ENCODE measurements at regions not wholly inside any gene's neighbourhood (a gene's known extent, or its start where the extent isn't known, plus 50 kb on each side); places are given as distances from the start of the nearest gene placed in this dataset.
A peak's percentile ranks its signal among the peaks of the same experiment; 100 is the strongest.

DNA sequence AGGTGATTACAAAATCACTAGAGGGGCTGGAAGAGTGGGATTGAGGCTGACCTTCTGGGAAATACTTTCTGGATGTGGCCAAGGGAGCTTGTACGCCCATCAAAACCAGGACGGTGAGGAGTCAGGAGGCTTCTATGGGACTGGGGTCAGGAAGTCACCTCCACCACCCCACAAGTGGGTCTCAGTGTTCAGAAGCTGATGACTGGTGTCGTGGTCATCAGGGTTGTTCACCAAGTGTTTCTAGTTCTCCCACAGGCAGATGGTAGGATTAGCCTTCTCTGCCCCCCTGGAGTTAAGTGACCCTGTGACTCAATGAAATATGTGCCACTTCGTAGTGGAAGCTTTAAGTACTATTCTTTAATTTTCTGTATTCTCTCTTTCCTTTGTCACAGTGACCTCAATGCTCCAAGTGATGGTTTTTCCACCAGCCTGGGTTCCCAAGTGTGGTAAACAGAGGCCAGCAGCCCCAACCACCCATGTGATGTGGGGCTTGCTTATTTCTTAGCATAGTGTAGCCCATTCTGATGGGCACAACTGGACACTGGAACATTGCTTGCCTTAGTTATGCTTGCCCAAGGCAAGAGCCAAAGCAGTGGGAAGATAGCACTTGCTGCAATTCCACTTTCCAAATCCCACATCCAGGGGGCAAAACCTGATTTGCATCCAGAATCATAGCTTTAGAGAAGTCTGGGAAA lies 258.8 kb downstream of the CYP26B1 start:
- DNase-seq: no peak

DNA sequence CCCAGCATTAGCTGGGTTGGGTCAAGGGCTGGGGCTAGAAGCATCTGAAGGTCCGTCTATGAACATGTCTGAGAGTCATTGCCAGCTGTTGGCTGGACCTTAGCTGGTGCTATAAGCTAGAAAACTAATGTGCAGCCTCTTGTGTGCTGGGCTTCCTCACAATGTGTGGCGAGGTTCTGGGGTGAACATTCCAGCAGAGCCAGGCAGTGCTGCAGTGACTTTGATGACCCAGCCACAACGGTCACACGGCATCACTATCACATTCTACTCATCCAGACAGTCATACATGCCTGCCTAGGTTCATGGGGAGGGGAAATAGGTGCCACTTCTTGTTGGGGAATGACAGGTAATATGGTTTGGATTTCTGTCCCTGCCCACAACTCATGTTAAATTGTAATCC lies 260.5 kb downstream of the CYP26B1 start:
- DNase-seq: no peak

DNA sequence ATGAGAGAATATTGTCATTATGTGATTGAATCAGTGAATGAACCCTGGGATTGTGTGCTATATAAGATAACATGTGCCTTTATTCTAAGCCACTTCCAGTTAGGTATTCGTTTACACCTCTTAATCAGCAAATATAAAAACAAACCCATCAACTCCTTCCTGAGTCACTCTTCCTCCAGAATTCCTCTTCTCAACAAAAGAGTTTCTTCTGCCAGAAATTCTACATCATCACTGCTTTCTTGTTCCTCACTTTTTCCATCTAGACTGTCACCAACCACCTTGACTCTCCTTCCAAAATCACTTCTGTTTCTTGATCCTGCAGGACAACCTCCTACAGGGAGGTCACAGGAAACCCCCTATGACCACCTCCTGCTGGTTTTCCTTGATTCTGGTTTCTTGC lies 261.4 kb downstream of the CYP26B1 start:
- no peak for DNase-seq

DNA sequence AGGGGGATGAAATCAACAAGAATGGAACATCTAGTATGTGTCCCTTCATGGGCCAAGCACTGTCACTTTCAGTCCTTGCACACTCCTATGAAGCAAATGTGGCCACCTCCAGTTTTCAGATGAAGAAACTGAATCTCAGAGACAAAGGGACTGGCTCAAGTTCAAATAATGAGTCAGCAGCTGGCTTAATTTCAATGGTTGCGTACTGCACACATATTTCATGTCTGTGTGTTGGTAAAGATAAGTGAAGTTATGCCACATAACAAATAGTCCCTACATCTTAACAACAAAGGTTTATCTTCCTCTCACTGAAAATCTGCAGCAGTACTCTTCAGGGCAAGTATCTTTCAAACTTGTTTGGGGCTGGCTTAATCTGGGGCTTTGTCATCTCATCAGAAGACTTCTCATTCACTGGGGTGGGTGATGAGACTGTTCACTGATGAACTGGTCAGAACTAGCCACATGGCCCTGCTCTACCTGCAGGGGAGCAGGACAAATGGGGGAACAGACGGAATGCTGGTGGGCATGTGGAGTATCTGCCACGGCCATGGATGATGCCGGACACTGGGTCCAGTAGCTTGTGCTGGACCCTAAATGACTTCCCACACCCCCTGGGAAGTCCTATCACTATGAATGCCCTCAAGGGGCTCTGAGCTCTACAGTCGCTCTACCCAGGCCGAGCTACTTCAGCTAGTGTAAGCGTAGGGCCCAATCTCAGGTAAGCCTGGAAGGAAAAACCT lies 263.2 kb downstream of the CYP26B1 start:
- DNase-seq: peak; percentile 76

DNA sequence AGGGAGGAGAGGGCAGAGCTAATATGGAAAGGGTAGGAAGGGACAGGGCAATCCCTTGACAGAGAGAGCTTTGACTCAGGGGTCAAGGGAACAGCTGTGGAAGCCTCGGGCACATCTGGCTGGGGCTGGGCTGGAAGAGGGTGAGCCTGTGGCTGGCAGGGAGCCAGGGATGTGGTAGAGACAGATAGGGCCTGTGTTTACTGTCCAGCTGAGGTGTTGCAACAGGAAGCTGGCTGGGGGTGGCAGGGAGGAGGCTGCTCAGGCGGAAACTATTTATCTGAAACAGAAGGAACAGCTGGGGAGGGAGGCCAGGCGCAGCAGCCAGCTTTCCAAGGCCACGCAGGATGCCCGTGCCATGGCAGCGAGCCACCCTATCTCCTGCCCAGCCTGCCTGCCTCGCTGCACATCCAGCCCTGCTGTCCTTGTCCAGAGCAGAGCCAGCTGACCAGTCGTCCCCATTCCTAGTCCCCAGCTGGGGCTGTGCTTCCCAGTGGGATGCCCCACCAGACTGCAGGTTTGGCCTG lies 264.7 kb downstream of the CYP26B1 start:
- peak; percentile 40 for DNase-seq

DNA sequence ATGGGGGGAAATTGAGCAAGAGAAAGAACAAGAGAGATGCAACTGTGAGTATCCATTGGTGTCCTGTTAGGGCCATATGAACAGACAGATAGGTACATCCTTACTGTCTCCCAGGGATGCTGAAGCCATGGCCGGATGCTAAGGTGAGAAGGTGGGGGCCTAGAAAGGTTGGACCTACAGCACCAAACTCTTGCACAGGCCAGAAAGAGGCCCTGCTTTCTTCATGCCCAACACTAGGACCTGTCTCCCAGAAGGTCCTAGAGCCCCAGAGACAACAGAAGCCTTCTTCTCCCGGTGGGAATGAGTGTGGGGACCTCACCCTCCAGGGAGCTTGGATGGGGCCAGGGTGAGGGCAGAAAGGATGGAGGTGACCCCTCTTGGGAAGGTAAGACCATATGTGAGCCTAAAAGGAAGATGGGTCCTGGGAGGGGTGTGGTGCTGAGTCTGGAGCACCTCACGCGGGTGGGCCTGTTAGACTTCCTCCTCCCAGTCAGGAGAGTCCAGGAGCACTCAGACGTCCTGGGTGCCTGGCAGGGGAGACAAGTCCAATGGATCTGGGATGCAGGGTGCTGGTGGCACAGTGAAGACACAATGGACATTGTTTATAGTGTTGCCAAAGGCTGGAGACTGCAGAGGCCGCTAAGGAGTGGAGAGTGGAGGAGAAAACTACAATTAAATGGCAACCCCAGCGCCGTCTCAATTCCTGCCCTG lies 265.3 kb downstream of the CYP26B1 start:
- DNase-seq: no peak

DNA sequence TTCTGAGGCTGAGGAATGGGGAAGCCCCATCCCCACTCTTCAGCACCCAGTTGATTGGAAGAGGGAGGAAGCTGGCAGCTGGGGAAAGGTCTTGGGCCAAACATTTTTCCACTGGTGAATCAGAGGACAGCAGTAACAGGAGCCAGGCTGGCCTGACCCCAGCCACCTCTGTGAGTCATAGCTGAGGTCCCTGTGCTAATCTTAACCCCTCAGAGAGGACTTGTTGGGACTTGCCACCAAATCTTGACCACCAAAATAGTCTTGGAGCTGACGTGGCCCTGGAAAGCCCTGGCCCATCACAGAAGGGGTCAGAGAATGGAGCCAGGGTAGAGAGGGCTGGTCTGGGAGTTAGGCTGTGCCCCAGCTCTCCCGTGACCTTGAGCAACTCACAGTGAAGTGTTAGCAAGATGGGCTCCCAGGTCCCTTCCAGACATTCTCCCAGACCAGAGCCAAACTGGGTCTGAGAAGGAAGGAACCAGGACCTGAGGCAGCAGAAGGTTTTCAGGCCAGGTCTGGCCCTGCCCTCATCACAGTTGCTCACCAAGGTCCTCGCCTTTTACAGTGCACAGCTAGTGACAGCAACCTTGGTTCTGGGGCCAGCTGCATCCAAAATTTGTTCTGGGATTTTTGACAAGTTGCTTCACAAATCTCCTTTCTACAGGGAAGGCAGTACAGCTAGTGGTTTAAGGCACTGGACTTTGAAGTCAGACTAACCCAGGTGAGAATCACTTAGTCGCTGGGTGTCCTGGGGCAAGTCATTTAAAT lies 266.6 kb downstream of the CYP26B1 start:
- peak; percentile 63 for DNase-seq

DNA sequence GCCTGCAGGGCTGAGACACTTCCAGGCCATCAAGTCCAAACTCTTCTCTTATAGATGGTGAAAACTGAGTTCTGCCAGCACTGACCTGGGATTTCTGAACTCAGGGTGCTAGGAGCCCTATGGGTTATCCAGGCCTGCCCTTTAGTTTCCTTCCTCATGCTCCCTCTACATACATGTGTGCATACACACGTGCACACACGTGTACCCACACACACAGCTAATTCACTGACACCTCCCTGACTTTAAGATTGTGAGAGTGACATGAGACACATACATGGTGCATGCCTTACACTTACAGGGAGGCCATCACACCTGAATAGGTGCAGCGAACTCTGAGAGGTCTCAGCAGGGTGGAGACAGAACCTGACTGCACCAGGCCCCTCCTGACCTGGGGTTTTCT lies 267.4 kb downstream of the CYP26B1 start:
- no peak for DNase-seq

DNA sequence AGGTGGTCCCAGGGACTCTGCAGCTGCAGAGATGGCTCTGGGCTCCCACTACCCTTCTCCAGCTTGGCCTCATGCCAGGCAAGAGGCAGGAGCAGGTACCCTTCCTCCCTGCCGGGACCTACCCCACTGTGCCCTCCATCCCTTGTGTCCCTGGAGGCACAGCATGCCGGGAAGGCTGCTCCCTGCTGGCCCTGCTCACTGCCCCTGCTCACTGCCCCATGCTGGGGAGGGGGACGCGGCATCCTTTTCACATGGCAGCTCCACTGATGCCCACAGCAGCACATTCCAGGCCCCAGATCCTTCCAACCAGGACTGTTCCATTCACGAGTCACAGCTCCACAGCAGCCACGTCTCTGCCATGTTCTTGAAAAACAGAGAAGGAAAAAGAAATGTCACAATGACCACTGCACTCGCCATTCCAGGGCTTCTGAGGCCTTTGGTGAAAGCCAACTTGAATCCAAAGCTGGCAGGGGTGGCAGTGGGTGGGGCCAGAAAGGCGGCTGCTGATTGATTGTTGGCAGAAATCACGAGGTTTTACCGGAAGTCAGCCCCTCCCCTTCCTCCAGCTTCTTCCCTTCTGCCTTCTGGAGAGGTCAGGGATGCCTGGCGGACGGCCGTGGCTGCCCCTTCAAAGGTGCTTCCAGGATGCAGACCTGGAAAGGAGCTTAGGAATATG lies 268.0 kb downstream of the CYP26B1 start:
- no peak for DNase-seq

DNA sequence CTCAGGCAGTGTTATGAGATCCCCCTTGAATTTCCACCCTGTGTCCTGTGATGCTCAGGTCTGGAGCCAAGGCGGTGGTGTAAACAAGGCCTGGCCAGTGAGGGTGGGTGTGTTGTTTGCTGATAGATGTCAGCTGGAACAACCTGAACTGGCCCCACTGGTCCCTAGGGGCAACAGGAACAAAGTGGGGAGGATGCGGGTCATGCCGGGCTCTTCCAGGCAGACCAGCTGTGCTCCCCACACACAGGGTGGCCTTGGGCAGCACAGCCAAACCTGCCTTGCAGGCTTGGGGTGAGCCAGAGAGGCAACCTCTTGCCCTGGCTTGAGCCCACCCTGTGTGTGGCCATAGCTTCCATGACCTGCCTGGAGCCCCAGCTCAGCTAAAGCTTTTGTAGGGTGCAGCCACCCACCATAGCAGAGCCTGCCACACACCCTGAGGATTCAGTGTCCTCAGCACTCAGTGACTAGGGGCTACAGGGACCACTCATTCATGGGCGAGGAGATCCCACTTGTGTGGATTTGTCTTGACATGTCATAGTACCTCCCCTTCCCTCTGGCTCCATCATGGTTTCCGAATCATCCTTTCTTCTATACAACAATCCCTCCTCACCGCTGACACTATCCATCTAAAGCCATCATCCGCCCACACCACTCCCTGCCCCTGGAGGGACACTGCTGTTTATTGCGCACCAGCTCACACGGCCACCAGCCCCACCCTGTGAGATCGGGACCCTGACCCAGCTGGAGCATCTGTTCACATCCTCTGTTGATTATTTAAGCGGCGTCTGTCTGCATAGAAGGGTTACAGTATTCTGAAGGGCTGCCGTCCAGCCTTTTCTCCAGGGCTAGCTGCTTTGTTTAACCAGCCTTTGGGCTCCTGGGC lies 268.8 kb downstream of the CYP26B1 start:
- DNase-seq: no peak

DNA sequence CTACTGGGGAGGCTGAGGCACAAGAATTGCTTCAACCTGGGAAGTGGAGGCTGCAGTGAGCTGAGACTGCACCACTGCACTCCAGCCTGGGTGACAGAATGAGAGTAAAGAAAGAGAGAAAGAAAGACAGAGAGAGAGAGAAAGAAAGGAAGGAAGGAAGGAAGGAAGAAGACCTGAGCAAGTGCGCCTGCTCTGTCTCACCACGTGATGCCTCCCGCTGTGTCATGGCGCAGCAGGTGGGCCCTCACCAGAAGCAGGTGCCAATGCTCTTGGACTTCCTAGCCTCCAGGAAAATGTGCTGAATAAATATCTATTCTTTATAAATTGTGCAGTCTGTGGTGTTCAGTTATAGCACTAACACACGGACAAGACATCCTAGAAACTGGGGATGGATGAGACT lies 270.0 kb downstream of the CYP26B1 start:
- DNase-seq: no peak

DNA sequence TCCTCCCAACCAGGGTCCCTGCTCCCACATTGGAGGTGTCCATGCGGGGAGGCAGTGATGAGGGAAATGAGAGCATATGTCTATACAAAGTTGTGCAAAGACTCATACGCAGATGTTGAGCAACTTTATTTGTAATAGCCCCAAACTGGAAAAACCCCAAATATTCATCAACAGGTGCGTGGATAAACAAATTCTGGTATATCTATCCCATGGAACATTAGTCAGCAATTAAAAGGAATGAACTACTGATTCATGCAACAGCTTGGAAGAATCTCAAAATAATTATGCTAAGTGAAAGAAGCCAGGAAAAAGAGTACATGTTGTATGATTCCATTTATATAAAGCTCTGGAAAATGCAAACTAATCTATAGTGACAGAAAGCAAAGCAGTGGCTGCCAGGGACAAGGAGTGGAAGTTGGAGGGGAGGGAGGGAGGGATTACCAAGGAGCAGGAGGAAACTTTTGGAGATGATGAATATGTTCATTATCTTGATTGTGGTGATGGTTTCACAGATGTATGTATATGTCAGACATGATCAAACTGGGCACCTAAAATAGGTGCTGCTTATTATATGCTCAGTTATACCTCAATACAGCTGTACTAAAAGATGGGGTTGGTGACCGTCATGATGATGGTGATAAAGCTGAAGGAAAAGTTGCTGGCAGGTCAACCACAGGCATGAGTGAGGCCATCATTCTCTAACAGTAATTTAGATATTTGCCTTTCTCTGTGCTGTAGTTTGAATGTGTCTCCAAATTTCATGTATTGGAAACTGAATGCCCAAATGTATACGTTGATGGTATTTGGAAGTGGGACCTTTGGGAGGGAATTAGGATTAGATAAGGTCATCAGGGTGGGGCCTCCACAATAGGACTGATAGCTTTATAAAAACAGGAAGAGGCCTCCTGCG lies 270.9 kb downstream of the CYP26B1 start:
- no peak for DNase-seq

DNA sequence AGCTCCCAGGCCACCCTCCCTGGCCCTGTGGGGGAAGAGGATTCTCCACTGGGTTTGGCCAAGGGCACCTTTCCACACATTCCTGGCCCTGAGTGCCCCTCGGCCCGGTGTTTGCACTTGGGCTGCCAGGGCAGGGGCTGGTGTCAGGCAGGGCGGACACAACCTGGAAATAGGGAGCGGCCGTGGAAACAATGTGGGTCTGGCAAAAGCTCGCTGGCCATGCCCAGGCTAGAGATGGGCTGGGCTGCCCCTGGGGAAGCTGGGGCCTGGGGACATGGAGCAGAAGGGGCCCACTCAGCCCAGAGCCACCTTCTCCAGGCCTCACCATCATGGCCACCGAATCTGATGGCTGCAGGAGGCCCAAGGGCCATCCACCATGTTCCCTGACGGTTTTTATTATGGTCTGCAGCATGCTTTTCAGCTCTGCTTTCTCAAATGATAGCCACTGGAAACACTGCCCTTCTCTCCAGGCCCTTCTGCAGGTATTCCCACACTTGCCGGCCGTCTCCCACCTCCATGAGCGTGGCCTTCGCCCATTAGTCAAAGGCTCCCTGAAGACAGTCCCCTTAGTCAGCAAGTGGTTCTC lies 275.1 kb downstream of the CYP26B1 start:
- no peak for DNase-seq

DNA sequence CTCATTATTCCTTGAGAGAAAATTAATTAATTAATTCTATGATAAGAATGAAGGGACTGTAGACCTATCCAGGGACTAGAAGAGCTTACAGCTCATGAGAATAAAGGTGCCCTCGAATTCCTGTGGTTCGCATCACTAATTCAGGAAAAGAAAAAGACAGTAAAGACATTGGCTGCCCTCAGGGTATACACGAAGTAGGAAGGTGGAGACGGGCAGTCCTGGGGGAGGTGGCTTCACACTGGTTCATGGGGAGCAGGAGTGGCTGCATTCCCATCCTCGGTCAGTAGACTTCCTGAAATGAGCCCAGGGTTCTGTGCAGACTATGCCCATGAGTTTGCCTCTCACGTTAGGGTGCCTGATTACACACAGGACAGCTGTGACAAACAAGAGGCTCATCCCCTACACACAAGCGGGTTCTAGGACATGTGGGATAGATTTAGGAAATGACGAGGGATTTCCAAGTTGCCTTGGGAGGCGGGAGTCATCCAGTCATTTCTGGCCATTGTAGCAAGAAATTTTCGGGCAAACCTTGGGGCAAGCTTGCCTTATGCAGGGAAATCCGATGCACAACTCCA lies 282.2 kb downstream of the CYP26B1 start:
- no peak for DNase-seq

DNA sequence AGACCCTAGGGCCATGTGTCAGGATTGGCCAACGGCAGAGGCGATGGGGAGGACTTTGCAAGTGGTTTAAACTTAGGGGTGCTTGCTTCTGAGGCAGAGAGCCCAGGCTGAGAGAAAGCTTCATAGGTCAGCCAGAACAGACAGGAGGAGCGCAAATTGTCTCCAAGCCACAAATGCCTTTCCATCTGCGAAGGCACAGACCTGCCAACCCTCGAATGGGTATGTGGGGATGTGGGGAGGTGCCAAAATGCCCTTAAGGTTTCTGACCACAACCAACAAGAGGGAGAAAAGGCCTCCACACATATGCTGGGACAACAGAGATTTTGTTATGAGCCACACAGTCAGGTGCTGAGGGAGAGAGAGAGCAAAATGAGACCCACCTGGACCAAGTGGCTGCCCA lies 283.6 kb downstream of the CYP26B1 start:
- no peak for DNase-seq

DNA sequence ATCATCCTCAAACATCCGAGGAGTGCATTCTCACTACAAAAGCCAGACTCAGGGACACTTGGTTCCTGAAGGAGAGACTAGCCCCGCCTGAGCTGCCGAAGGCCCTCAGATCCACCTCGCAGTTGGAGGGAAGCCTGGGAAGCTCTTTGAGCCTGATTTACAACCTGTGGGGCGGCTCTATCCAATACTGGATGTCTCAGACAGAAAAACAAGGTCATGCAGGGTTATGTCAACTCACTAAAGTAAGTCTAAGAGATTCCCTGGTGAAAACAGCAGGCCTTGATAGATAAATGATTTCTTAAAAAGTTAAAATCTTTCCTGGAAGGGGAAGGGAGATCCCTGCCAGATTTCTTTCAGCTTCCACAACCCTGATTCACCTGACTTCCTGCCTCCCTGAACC lies 284.3 kb downstream of the CYP26B1 start:
- DNase-seq: no peak

DNA sequence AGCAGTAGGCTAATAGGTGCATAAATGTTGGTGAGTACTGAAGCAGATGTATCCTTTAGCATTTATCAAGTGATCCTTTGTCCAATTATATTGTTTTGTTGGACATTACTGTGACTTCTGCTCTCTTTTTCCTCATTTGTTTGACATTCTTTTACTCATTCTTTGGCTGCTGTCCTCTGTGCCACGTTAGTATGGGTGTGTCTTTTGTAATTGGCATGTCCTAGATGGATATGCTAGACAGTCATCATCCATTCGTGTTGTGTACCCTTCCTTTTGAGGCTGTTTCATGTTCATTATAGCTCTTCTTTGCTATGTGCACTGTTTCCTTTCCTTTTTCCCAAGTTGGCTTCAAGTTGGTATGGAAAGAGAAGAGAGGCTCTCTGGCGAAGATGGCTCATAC lies 284.7 kb downstream of the CYP26B1 start:
- no peak for DNase-seq

DNA sequence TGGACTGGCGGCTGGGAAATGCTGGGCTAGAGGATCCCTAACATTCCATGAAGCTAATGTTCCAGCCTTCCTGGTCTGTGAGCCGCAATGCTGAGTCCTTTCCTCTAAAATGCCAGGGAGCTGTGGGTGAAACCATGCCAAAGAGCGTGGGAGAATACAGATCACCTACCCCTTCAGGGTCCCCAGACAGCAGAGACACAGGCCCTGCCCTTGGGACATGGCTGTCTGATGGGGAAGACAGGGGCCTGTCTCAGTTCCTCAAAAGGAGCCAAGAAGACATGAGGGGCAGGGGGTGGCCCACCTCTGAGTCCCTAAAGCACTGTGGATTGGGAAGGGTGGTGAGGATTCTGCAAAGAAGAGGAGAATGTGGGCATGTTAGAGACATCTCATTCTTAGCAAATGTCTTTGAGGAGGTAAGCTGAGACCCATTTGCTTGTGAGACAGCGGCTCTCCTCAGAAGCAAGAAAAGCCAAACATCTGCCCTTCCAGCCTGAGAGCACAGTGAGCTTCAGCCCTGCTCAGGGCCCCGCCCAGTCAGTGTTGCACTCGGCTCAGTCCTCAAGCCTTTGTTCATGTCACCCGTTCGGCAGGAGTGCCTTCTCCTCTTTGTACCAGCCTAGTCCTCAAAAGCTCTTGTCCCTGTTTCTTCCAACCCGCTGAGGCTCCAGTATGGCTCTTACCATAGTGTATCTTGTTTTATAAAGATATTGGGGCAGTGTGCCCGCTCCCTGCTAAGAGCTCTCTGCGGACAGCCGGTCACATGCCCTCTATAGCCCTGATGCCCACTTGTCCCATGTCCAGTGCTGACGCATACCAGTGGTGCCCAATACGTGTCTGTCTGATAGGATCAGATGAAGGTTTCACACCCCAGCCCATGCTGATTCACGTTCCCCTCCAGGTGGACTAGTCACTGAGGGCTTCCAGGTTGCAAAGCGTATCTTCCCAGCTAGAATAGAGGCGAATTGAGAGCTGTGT lies 286.2 kb downstream of the CYP26B1 start:
- DNase-seq: no peak
